HT-29 (cell line): ENCODE measurements at regions not wholly inside any gene's neighbourhood (a gene's known extent, or its start where the extent isn't known, plus 50 kb on each side); places are given as distances from the start of the nearest gene placed in this dataset.
"Not testable (repeated sequence)": the region's sequence is repeated elsewhere in the genome, so short reads cannot be mapped to it uniquely, and the experiment has no call there.

Experiments used
- DNase-seq: peaks from one replicate; pipeline ENCODE4 v3.0.0-alpha.2; 2015; ENCODE audit warnings: low spot score

DNA sequence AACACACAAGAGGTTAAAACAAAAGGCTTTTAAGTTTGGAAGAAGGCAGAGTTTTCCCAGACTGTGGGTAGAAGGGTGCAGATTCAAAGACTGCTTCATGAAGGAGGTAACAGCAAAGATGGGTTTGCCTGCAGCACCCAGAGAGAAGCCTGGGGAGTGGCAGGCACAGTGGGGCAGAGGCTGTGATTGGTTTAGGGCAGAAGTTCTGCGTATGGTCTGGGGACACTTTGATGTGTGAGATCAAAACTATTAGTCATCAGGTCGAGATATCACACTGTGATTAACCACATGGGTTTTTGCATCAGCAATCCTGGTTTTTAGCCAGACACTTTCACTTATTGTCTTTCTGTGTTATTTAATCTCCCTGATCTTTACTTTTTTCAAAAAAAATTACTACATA lies 188.8 kb upstream of the GLRA1 start:
- no peak for DNase-seq

DNA sequence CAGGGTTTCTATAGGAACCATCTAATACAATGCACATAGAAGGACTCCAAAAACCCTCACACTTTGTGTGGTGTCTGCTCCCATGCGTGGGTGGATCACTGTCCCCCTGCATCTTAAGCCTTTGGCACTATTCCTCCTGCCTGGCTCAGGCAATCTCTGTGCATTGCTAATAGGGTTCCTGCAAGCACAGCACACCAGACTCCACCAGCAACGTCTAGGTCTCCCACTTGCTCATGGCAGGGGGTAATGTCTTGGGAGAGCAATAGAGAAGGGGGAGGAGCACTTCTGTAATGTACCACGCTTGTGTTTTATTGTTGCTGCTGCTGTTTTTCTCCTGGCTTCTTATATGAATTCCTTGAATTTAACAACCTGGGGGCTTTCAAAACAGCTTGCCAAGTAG lies 182.6 kb upstream of the GLRA1 start:
- DNase-seq, result no peak

DNA sequence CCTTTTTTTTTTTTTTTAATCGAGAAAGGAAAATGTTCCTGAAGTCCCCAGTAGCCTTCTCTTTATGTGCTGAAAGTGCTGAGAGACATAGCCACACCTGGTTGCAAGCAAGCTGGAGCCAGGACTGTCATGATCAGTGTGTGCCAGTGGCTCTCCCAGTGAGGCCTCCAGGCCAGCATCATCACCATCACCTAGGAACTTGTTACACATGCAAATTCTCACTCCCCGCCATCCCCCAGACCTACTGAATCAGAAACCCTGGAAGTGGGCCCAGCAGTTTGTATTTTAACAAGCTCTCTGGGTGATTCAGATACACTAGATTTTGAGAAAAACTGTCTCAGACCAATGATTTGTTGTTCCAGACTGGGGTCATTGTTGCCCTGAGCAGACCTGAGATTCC lies 181.9 kb upstream of the GLRA1 start:
- DNase-seq, result no peak

DNA sequence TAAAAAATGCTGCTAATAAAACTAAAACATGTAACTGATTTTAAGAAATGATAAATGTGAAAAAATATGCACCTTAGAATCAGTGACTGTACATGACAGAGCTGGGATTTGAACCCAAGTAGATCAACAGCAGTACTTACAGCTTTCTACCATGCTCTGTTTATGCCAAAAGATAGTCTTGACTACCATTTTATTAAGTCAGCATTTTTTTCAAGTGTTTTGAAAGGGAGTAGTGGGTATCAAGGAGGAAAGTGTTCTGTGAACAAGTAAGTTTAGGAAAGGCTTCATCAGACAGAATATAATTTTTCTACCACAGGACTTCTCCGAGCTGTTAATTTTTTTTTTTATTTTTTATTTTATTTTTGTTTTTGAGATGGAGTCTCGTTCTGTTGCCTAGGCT lies 180.4 kb upstream of the GLRA1 start:
- no peak for DNase-seq

DNA sequence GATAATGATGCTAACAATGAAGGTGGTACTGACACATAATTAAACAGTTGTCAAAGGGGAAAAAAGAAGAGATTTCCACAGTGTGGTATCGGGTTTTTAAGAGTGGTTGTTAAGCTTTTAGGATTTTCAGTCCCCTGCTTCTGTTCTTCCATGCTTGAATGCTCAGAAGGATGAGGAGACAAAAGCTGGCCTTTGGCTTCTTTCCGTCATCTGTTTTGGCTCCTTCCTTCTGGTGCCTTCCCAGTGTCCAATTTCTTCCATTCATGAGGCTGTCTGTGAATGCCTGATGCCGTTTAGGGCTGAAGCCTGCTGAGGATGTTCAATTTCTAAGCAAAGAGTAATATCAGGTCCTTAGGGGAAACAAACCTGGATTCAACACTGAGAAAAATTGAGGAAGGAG lies 179.6 kb upstream of the GLRA1 start:
- no peak for DNase-seq

DNA sequence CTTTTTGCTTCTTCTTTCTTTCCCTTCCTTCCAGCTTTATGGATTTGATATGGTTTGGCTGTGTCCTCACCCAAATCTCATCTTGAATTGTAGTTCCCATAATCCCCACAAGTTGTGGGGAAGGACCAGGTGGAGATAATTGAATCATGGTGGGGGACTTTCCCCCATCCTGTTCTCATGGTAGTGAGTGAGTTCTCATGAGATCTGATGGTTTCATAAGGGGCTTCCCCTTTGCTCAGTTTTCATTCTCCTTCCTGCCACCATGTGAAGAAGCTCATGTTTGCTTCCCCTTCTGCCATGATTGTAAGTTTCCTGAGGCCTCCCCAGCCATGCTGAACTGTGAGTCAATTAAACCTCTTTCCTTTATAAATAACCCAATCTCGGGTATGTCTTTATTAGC lies 178.3 kb upstream of the GLRA1 start:
- not testable (repeated sequence) for DNase-seq

DNA sequence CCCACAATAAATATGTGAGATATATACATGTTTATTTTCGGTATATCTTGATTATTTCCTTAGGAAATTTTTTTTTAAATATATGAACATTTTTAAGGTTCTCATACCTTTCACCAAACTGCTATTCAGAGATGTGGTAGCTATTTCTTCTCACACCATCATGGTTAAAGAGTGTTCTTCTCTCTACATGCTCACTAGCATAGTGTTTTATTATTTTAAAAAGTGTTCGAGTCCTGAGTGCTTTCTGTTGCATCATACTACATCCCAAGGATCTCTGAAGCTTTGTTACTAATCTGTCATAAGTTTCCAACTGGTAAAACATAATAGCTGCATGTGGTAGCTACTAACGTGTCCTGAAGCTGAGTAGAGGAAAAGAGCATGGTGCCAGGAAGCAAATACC lies 177.4 kb upstream of the GLRA1 start:
- DNase-seq, result no peak

DNA sequence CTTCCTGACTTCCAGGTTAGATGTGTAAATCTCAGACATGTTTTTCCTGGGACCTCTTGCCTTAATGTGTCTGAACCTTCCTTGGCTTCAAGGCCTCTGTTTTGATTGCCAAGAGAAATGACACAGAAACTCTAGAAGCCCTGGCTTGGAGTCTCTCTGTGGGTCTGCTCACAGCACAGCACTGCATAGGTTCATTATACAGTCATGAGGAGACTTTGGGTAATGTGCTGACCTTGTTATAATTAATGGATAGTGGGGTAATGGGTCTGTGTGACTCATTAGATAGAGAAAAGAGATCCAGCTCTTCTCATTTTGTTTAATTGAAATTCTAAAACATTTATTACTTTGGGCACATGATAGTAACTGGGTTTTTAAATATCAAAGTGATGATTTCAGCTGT lies 175.8 kb upstream of the GLRA1 start:
- DNase-seq, result no peak

DNA sequence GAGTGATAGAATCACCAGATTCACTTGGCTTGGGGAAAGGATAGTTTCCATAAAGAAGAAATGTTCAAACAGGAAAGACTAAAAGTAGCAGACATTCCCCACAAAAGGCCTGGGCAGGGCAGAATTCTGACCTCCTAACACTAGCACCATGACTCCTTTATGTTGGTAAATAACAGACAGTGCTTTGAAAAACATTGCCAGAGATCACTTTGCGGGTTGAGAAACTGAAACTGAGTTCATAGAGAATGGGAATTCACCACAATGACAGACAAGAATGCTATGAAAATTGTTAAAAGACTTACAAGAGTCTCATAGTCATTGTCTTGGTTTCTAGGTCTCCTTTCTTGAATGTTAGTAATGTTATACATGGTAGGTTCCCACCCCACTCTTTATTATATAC lies 172.5 kb upstream of the GLRA1 start:
- no peak for DNase-seq

DNA sequence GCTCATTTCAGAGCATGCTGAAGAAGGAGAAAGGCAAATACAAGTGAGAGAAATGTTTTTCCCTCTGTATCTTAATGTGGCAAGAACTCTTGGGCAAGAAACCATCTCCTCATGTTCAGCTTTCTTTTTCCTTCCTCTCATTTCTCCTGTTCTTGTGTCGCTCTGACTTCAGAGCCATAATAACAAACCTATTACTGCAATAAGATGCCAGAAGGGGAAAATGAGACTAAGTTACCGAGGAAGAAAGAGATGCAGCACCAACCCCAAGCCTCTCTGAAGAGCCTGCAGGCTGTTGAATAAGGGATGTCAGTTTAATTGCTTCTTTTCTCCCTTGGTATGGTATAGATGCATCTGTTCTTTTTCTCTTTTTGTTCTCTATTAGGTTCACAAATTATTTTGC lies 170.1 kb upstream of the GLRA1 start:
- DNase-seq, result no peak

DNA sequence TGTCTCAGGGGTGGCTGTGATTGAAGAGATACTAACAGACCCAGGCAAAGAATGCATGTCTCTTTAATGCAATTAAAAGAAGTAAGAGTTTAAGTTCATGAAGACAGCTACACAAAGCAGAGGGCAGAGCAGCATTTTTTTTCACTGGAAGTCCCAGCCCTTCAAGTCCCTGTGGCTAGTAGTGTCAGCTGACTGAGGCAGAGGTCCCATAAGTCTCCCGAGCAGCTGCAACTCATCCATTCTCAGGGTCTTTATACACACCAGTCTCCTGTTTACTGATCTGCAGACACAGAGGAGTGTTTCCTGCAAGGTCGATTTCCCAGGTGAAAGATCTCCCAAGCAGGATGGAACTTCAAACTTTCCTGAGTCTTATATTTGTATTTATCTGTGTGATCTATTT lies 169.4 kb upstream of the GLRA1 start:
- DNase-seq, result no peak

DNA sequence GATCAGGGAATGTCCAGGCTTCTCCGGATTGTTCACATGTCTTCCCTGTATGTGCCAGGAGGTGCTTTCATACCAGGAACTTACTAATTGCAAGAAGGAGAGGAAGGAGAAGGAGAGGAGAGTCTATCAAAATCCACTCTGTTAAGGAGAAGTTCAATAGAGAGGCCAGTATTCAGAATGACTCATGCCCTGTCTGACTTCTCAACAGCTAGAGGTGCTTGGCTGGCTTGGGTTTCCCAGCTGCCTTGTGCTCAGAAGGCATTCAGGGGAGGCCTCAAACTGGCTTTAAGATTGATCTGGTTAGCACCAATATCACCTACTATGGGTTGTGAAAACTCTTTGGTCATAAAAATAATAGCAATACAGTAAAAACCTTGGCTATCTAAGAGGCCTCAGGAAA lies 167.9 kb upstream of the GLRA1 start:
- DNase-seq, result no peak

DNA sequence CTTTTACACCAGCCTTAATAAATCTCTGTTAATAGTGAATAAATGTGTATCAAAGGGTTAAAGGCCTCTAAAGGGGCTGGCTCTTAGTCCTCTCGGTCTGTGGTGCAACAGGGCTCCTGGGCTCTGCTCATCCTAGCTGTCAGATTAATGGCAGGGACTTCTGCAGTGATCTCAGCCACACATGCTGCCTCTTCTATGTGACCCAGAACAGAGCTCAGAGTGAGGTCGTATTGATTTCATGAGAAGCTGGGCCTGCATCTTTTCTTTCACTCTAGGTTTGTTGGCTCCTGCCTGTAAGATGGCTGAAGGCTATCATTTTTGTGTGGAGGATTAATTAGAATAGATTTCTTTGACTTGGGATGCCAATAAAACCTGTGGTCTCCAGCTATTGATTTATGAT lies 165.0 kb upstream of the GLRA1 start:
- no peak for DNase-seq

DNA sequence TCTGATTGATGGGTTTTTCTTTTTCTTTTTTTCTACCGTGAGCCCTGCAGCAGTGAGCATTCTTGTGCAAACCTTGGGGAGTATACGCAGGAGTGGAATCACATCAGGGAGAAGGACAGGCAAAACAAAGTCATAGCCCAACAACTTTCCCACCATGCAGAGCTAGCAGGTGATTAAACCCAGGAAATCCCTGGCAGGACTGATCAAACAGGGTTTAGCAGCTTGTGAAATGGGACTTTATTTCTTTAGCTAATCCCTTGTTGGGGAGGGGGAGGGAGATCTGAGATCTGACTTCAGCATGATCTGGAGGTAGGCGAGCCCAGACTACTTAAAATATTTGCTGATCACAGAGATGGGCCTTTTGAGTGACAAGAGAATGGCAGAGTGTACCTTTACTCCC lies 162.0 kb upstream of the GLRA1 start:
- no peak for DNase-seq

DNA sequence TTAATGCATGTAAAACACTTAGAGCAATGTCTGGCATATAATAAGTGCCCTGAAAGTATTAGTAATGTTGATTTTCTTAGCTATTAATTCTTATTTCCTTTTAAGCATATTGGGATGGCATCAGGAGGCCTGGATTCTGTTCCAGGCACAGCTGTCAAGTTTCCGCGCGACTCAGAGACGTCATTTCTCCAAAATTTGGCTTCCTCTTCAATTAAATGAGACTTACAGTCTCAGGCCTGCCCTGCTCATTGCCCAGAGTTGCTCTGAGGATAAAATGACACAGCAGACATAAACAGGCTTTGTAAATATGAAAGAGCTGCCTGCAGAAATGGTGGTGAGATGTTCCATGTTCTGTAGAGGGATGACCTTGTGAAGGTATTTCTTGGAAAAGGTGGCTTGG lies 159.8 kb upstream of the GLRA1 start:
- no peak for DNase-seq

DNA sequence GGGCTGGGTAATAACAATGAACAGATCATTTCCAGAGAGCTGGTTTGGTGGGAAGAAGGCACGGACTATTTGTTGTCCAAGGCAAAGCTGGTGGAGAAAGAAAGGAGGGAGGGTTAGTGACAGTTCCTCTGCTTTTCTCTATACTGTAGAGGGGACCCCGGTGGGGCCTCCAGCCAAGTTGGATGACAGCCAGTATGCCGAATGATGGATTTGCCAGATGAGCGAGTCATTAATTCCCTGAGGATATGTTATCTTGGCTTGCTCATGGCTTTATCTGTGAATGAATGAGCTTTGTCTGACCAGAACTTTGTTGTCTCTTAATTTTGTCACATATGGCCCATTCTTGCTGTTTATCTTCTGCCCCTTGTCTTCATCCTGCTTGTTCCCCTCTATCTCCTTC lies 158.6 kb upstream of the GLRA1 start:
- DNase-seq, result no peak

DNA sequence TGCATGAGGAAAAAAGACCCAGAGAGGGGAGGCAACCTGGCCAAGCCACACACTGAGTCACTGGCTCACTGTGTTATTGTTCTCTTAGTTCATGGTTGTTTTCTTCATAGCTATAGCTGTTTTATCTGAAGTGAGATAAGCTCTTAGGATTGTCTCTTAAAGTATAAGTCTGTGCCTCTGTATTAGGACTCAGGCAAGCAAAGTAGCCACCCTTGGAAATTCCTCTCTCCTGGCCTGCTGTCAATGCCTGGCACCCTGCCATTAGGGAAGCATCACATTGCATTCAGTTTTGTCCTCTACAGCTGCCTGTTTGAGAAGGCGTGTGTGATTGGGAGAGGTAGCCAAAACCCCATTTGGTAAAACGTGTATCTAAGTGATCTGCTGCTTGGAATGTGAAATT lies 147.4 kb upstream of the GLRA1 start:
- DNase-seq, result no peak

DNA sequence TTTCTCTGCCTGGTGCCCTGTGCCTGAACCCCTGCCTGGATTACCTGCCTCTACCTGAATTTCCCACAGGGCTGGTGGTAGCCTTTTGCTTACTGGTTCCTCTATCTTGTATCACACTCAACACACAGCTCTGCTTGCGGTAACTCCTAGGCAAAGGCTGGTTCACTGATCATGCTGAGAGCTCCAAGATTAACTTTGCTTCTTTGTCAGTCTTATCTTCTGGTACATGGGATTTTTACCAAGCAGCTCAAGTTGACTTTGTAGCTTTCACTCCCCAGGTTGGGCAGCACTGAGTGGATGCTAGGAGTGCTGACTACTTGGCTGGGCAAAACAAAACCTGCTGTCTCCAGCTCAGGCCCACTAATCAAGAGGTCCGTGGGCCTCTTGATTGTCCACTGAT lies 145.9 kb upstream of the GLRA1 start:
- no peak for DNase-seq

DNA sequence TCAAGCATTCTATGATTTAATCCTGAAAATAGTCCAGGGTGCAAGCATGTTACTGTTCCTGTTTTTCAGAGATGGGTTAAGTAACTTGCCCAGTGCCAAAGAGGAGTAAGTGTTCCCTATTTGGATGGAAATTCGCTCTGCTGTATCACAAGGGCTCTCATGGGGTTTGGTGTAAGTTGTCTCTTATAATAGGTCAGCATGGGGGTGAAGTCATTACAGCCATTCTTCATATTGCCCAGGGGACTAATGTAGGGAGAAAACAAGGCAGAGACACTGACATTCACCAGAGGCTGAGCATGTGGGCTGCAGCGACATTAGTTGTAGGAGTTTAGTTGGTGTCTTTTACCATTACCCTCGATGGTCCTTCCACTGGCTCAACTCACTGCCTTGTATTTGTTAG lies 142.1 kb upstream of the GLRA1 start:
- DNase-seq, result no peak

DNA sequence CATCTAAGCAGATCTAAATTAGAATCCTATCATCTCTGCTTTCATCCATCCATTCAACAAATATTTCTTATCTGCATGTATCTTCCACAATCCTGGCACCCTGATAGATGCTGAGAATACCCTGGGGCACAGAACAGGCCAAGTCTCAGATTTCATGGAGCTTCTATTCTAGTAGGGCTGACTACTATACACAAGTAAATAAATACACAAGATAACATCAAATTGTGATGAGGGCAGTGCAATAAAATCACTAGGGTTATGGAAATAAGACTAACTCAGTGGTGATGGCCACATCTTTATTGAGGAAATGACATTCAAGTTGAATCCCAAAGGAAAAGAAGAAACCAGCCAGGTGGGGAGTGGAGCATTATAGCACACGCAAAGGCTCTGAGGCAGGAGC lies 138.4 kb upstream of the GLRA1 start:
- DNase-seq, result no peak

DNA sequence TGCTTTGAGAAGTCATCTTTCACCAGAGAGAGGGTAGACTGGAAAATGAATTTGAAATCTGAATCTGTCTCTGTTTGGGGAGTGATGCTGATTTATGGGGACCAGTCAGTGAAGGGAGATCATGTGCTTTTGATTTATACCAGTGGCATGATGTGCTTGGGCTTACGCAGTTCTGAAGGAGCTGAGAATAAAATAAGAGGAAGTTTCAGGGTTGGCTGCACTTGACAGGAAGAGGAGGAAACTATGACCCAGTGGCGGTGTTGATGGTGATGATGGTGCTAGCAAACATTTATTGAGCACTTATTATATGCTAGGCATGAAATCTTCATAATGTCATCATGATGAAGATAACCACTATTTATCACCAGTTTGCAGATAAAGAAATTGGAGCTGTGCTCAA lies 136.4 kb upstream of the GLRA1 start:
- DNase-seq, result no peak

DNA sequence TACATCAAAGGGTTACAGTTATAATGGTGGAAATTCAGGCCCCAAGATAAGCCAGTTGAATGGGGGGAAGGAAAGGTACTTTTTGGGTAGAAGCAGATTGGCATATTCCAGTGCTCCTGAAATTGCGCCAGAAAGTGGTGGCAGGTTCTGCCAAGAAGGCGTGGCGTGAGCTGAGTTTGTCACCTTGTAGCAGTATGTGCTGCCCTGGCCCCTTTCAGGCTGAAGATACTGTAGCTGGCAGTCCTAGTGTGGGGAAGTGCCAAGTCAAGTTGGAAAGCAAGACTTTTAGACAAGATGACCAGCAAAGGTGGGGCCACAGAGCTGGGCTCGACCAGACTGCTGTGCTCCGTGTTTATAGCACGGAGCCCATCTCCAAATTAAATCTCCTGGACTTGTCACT lies 133.6 kb upstream of the GLRA1 start:
- no peak for DNase-seq

DNA sequence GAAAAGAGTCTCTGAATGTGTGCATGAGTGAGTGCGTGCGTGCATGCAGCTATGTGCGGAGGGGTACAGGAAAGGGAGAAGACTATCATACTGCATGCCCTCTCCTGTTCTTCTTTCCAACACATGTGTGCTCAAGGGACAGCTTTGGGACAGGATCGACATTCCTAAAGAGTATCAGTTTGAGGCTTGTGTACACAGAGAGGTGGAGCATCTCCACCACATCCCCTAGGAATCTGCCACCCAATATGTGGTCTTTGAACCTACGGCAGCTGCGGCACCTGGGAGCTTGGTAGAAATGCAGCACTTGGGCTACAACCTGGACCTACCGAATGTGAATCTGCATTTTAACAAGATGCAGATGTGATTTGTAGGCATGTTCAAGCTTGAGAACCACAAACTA lies 132.3 kb upstream of the GLRA1 start:
- DNase-seq, result no peak

DNA sequence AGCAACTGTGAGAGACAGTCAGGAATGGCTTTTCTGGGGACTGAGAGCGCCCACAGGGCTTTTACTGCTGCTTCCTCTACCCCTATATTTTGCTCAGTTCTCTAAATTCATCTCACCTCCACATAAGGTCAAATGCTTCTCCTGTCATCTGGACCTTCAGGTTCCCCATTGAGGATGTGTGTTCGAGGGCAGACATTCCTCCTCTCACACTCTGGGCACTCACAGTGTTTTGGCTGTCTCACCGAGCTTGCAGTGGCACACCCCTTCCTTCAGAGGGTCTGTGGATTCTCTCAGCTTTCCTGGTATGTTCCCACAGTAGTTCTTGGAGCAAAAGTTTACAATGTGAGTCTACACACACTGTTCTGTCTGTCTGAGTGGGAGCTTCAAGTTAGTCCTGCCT lies 127.8 kb upstream of the GLRA1 start:
- no peak for DNase-seq
